DOHH2 (cell line): ENCODE measurements at regions not wholly inside any gene's neighbourhood (a gene's known extent, or its start where the extent isn't known, plus 50 kb on each side); places are given as distances from the start of the nearest gene placed in this dataset.

Experiments
- H3F3A ChIP-seq: fragments of 200-600 bp; sonication (generic), shearing (Covaris generic); 2 replicates; pipeline ENCODE4 v1.6.0; 2016; ENCODE audit warnings: antibody characterized with exemption, mild to moderate bottlenecking; ENCODE audit not compliant: control insufficient read depth, insufficient read depth
- H3K27ac ChIP-seq: fragments of 200-600 bp; sonication (generic); 2 replicates; pipeline ENCODE4 v1.5.1; 2014; ENCODE audit warnings: low read depth, mild to moderate bottlenecking, low read length, moderate library complexity
- H3K27me3 ChIP-seq: fragments of 200-600 bp; sonication (generic); 2 replicates; pipeline ENCODE4 v1.6.1; 2014; ENCODE audit warnings: mild to moderate bottlenecking, low read length, mixed read lengths; ENCODE audit not compliant: control insufficient read depth
- H3K36me3 ChIP-seq: fragments of 200-600 bp; sonication (generic); 2 replicates; pipeline ENCODE4 v1.6.1; 2014; ENCODE audit warnings: mild to moderate bottlenecking, low read length, moderate library complexity, mixed read lengths; ENCODE audit not compliant: control insufficient read depth
- H3K4me1 ChIP-seq: fragments of 200-600 bp; sonication (generic); 2 replicates; pipeline ENCODE4 v1.6.1; 2014; ENCODE audit warnings: mild to moderate bottlenecking, low read length, mixed read lengths; ENCODE audit not compliant: control insufficient read depth
- H3K4me2 ChIP-seq: fragments of 200-600 bp; sonication (generic); 2 replicates; pipeline ENCODE4 v1.6.0; 2014; ENCODE audit warnings: mild to moderate bottlenecking, low read length, moderate library complexity
- H3K4me3 ChIP-seq: fragments of 200-600 bp; sonication (generic); 2 replicates; pipeline ENCODE4 v1.5.1; 2014; ENCODE audit warnings: mild to moderate bottlenecking, low read length, mixed read lengths
- H3K79me2 ChIP-seq: fragments of 200-600 bp; sonication (generic); 2 replicates; pipeline ENCODE4 v1.6.1; 2014; ENCODE audit warnings: mild to moderate bottlenecking, low read length, mixed read lengths; ENCODE audit not compliant: control insufficient read depth
- H3K9me2 ChIP-seq: fragments of 200-600 bp; sonication (generic); replicated peaks from 2 replicates; pipeline ENCODE4 v1.6.1; 2014; ENCODE audit warnings: mild to moderate bottlenecking, low read length, mixed read lengths; ENCODE audit not compliant: control insufficient read depth
- H3K9me3 ChIP-seq: fragments of 200-600 bp; sonication (generic); 2 replicates; pipeline ENCODE4 v1.6.1; 2014; ENCODE audit warnings: antibody characterized with exemption, low read length, mixed read lengths; ENCODE audit not compliant: control insufficient read depth, insufficient read depth
- H4K20me1 ChIP-seq: fragments of 200-600 bp; sonication (generic); 2 replicates; pipeline ENCODE4 v1.6.0; 2014; ENCODE audit warnings: low read depth, mild to moderate bottlenecking, antibody characterized with exemption, low read length, moderate library complexity; ENCODE audit not compliant: control insufficient read depth, insufficient read depth
- CTCF ChIP-seq: fragments of 200-600 bp; sonication (generic); IDR thresholded peaks from one replicate; pipeline ENCODE4 v1.5.1; 2014; ENCODE audit warnings: antibody characterized with exemption, mild to moderate bottlenecking, low read depth, low read length; ENCODE audit not compliant: poor library complexity, severe bottlenecking
- EZH2phosphoT487 ChIP-seq: fragments of 200-600 bp; sonication (generic); IDR thresholded peaks from 2 replicates; pipeline ENCODE4 v1.6.1; 2017; ENCODE audit warnings: borderline replicate concordance, mild to moderate bottlenecking, antibody characterized with exemption, low read length, moderate library complexity, mixed read lengths

GRCh38 chr6:148173548-148173947, 169.1 kb upstream of the SASH1 start:
- no peaks in the 10 kb centered on the region for H3K4me1 ChIP-seq
- H3K36me3 ChIP-seq = no peaks in the 10 kb centered on the region
- H3K79me2 ChIP-seq = no peaks in the 10 kb centered on the region
- 0 out of 2 replicates have a peak, but pooled peaks cover 6% of the 10 kb centered on the region for H3K27me3 ChIP-seq
- no peak overlapping the region for H3K27ac ChIP-seq
- H3K9me3 ChIP-seq = no peaks in the 10 kb centered on the region
- TF ChIP-seq CTCF = no peak
- TF ChIP-seq EZH2phosphoT487 = no peak
- no peak overlapping the region for H3K4me3 ChIP-seq
- peaks cover 2% of the 10 kb centered on the region; the same call in 1 of the 2 replicates for H4K20me1 ChIP-seq
- no peaks in the 10 kb centered on the region for H3K9me2 ChIP-seq
- no peak overlapping the region for H3K4me2 ChIP-seq
- no peaks in the 10 kb centered on the region for H3F3A ChIP-seq

- H3K4me3 ChIP-seq = no peak overlapping the region
- H3K79me2 ChIP-seq = no peaks in the 10 kb centered on the region
- H3K27me3 ChIP-seq = 0 out of 2 replicates have a peak, but pooled peaks cover 6% of the 10 kb centered on the region
- peaks cover 2% of the 10 kb centered on the region; the same call in 1 of the 2 replicates for H4K20me1 ChIP-seq
- no peaks in the 10 kb centered on the region for H3K9me3 ChIP-seq
- no peaks in the 10 kb centered on the region for H3K36me3 ChIP-seq
- TF ChIP-seq CTCF (no peak), EZH2phosphoT487 (no peak)
- H3K27ac ChIP-seq = no peak overlapping the region
- H3F3A ChIP-seq = no peaks in the 10 kb centered on the region
- H3K4me1 ChIP-seq = no peaks in the 10 kb centered on the region
- no peak overlapping the region for H3K4me2 ChIP-seq
- H3K9me2 ChIP-seq = no peaks in the 10 kb centered on the region
Observed at GRCh38 chr6:148175550-148176188, 167.0 kb upstream of the SASH1 start.

- H3F3A ChIP-seq = no peaks in the 10 kb centered on the region
- no peak for TF ChIP-seq EZH2phosphoT487
- peak; percentile 77 for TF ChIP-seq CTCF
- no peak overlapping the region for H3K4me2 ChIP-seq
- no peak overlapping the region for H3K27ac ChIP-seq
- H3K4me3 ChIP-seq = no peak overlapping the region
- peaks cover 9% of the 10 kb centered on the region for H3K27me3 ChIP-seq
- H3K9me2 ChIP-seq = no peaks in the 10 kb centered on the region
- H3K9me3 ChIP-seq = no peaks in the 10 kb centered on the region
- H3K79me2 ChIP-seq = no peaks in the 10 kb centered on the region
- H4K20me1 ChIP-seq = peaks cover 2% of the 10 kb centered on the region; the same call in 1 of the 2 replicates
- no peaks in the 10 kb centered on the region for H3K36me3 ChIP-seq
- H3K4me1 ChIP-seq = no peaks in the 10 kb centered on the region
Observed at GRCh38 chr6:148177589-148178233, 164.9 kb upstream of the SASH1 start.
